Kidney (tissue), 13 donors: ENCODE measurements at regions not wholly inside any gene's neighbourhood (a gene's known extent, or its start where the extent isn't known, plus 50 kb on each side); places are given as distances from the start of the nearest gene placed in this dataset.
"Not testable (repeated sequence)": the region's sequence is repeated elsewhere in the genome, so short reads cannot be mapped to it uniquely, and the experiment has no call there.

Experiments used
- DNase-seq, 5 donors: peaks; one replicate each; pipeline ENCODE4 v3.0.0-alpha.2; 2013 to 2020
- FAIRE-seq: peaks from 2 replicates; lab custom pipeline; 2012; peaks lifted over from hg19 to GRCh38; lab: Jason Lieb, UNC
- H3K27ac ChIP-seq, 2 donors: one replicate each; pipeline ENCODE4 v1.7.0; 2013; ENCODE audit warnings: low read depth in 2 of 2, low read length in 2 of 2, inconsistent platforms in 1 of 2
- H3K27me3 ChIP-seq: one replicate; pipeline ENCODE4 v1.7.1; 2013; ENCODE audit warnings: low read length, inconsistent platforms; ENCODE audit not compliant: control insufficient read depth, insufficient read depth
- H3K36me3 ChIP-seq, 3 donors: one replicate each; pipeline versions ENCODE4 v1.7.0 to v1.7.1; 2013; ENCODE audit warnings: low read length in 3 of 3, control low read depth in 1 of 3, inconsistent platforms in 1 of 3; ENCODE audit not compliant: insufficient read depth in 3 of 3, control insufficient read depth in 2 of 3
- H3K4me1 ChIP-seq, 3 donors: one replicate each; pipeline versions ENCODE4 v1.7.0 to v1.7.1; 2013; ENCODE audit warnings: low read length in 3 of 3, inconsistent platforms in 1 of 3, low read depth in 1 of 3; ENCODE audit not compliant: control insufficient read depth in 2 of 3, insufficient read depth in 2 of 3
- H3K4me3 ChIP-seq, 3 donors: one replicate each; pipeline versions ENCODE4 v1.7.0 to v1.8.1; 2013; ENCODE audit warnings: low read length in 3 of 3, control low read depth in 1 of 3, inconsistent platforms in 1 of 3
- H3K9ac ChIP-seq, 3 donors: one replicate each; pipeline versions ENCODE4 v1.7.0 to v1.7.1; 2013; ENCODE audit warnings: low read length in 3 of 3, control low read depth in 1 of 3, inconsistent platforms in 1 of 3
- H3K9me3 ChIP-seq, 3 donors: one replicate each; pipeline versions ENCODE4 v1.7.0 to v1.7.1; 2013; ENCODE audit warnings: low read length in 3 of 3, control low read depth in 1 of 3, inconsistent platforms in 1 of 3; ENCODE audit not compliant: control insufficient read depth in 2 of 3, insufficient read depth in 1 of 3
- intact Hi-C: fragments of 100-400 bp; cut with DNase I; formaldehyde crosslinking; loops from one replicate; pipeline ENCODE4 v1.11.1; 2022
- TF ChIP-seq, protein P1 (sequence below): IDR thresholded peaks from 3 replicates; pipeline ENCODE4 v1.5.1; 2012; ENCODE audit warnings: mild to moderate bottlenecking, moderate library complexity, borderline replicate concordance; ENCODE audit not compliant: insufficient read depth; ENCODE audit errors: extremely low read depth
- donor health status: control.
- donor health status: control.
- donor health status: control.
- donor health status: control.
- donor health status: control.
- donor health status: DM: yes; HTN: yes; CAD: no.
- donor health status: Normal renal cell carcinoma (clear cell type).

DNA sequence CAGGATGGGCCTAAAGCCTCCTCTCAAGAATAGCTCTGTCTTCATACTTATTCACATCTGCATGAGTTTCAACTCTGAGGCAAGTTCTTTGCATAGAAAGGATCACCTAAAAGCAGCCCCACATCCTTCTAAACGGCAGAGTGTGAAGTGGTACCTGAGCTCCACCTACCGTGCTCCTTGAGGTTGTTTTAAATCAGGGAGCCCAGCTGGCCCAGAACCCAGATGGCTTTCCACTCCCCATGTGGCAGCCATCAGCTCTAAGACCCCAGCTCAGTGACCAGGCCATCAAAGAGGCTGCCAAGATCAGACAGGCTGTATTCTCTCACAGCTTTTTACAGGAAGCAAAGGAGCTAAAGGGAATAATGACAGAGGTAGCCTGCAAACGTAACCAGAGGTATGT, 299.3 kb downstream of the RASEF start:
- FAIRE-seq, result no peak
- no peak overlapping the region for H3K4me3 ChIP-seq
- H3K27ac ChIP-seq, result no peak overlapping the region
- no peaks in the 10 kb centered on the region for H3K36me3 ChIP-seq
- no peaks in the 10 kb centered on the region for H3K9me3 ChIP-seq
- no peak overlapping the region for H3K9ac ChIP-seq
- no peaks in the 10 kb centered on the region for H3K4me1 ChIP-seq
- TF ChIP-seq, protein P1, sequence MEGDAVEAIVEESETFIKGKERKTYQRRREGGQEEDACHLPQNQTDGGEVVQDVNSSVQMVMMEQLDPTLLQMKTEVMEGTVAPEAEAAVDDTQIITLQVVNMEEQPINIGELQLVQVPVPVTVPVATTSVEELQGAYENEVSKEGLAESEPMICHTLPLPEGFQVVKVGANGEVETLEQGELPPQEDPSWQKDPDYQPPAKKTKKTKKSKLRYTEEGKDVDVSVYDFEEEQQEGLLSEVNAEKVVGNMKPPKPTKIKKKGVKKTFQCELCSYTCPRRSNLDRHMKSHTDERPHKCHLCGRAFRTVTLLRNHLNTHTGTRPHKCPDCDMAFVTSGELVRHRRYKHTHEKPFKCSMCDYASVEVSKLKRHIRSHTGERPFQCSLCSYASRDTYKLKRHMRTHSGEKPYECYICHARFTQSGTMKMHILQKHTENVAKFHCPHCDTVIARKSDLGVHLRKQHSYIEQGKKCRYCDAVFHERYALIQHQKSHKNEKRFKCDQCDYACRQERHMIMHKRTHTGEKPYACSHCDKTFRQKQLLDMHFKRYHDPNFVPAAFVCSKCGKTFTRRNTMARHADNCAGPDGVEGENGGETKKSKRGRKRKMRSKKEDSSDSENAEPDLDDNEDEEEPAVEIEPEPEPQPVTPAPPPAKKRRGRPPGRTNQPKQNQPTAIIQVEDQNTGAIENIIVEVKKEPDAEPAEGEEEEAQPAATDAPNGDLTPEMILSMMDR, result no peak
- DNase-seq, result peak in 4 of 5 donors; percentile 32 to 68 (median 43)
- no peaks in the 10 kb centered on the region for H3K27me3 ChIP-seq
- intact Hi-C loops, result no loop called here

DNA sequence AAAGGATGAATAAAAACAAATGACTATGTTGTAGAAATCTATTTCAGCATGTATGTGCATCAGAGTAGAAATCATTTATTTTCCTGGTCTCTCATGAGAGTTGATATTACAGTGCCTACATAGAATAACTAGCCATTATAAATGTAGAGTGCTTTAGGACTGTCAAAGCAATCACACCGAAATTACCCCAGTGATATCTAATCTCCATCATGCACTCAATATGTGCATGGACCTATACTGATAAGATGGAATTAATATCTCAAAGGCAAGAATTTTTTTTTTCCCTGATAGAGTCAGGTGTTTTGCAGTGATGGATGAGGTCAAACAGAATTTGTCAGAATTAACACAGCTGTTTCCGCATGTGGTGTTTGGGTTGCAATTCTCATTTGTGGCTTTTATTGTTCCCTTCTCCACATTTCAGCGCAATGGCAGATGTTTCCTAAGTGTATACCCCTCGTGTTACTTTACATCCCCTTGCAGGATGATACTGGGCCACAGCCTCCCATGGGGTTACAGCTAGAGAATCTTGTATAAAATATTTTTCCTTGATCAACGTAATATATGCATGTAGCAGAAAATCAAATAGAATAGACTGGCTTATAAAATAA, 298.8 kb downstream of the RASEF start:
- no peak for FAIRE-seq

DNA sequence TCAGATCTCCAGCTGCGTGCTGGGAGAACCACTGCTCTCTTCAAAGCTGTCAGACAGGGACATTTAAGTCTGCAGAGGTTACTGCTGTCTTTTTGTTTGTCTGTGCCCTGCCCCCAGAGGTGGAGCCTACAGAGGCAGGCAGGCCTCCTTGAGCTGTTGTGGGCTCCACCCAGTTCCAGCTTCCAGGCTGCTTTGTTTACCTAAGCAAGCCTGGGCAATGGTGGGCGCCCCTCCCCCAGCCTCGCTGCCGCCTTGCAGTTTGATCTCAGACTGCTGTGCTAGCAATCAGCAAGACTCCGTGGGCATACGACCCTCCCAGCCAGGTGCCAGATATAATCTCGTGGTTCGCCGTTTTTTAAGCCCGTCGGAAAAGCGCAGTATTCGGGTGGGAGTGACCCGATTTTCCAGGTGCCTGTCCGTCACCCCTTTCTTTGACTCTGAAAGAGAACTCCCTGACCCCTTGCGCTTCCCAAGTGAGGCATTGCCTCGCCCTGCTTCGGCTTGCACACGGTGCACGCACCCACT, 288.2 kb downstream of the RASEF start:
- FAIRE-seq, DNase-seq, intact Hi-C loops: not testable (repeated sequence)

More for the DNA sequence above, 298.8 kb downstream of the RASEF start:
- intact Hi-C loops, result no loop called here
- H3K4me3 ChIP-seq, result no peak overlapping the region
- H3K27ac ChIP-seq, result no peak overlapping the region
- H3K9ac ChIP-seq, result no peak overlapping the region
- no peaks in the 10 kb centered on the region for H3K9me3 ChIP-seq
- TF ChIP-seq, protein P1, result no peak
- no peaks in the 10 kb centered on the region for H3K36me3 ChIP-seq
- DNase-seq, result peak in 2 of 5 donors; percentile 2 to 26
- no peaks in the 10 kb centered on the region for H3K4me1 ChIP-seq
- H3K27me3 ChIP-seq, result no peaks in the 10 kb centered on the region

DNA sequence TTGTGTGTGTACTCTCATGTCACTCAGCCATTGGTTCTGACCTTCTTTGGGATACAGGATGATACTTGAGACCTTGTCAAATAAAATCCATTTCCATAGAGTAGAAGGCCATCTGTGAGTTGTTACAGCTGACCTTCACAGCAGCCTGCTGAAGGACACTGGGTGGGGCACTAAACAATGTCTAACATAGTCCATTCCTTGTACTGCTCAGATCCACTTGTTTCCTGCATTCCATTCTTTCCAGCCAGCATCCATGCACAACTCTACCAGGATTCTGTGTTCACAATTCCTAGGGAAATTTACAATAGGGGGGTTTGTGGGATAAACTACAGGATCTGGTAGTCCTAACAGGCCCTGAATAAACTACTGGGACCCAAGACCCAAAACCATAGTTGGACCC, 286.4 kb downstream of the RASEF start:
- no peaks in the 10 kb centered on the region for H3K4me1 ChIP-seq
- TF ChIP-seq, protein P1, result no peak
- H3K27ac ChIP-seq, result no peak overlapping the region
- H3K9ac ChIP-seq, result no peak overlapping the region
- no peaks in the 10 kb centered on the region for H3K27me3 ChIP-seq
- H3K36me3 ChIP-seq, result no peaks in the 10 kb centered on the region
- intact Hi-C loops, result no loop called here
- FAIRE-seq, result no peak
- DNase-seq, result peak in 2 of 5 donors; percentile 7 to 22
- H3K9me3 ChIP-seq, result no peaks in the 10 kb centered on the region
- no peak overlapping the region for H3K4me3 ChIP-seq

More for the DNA sequence above, 288.2 kb downstream of the RASEF start:
- H3K4me3 ChIP-seq, H3K27me3 ChIP-seq, H3K9ac ChIP-seq, H3K27ac ChIP-seq, H3K9me3 ChIP-seq, H3K36me3 ChIP-seq, H3K4me1 ChIP-seq: not testable (repeated sequence)
